ENCODE measurements at regions not wholly inside any gene's neighbourhood (a gene's known extent, or its start where the extent isn't known, plus 50 kb on each side); places are given as distances from the start of the nearest gene placed in this dataset.

GRCh38 chr3:6248528-6248927 is 612.4 kb upstream of the GRM7 start:
- TF ChIP-seq CTCF (IDR thresholded peaks at IDR 0.05): no peak

GRCh38 chr3:6249679-6250078 is 611.2 kb upstream of the GRM7 start:
- no peak for TF ChIP-seq CTCF (IDR thresholded peaks at IDR 0.05)

GRCh38 chr3:6250167-6250566 is 610.7 kb upstream of the GRM7 start:
- no peak for TF ChIP-seq CTCF (IDR thresholded peaks at IDR 0.05)

- no peak for TF ChIP-seq CTCF (IDR thresholded peaks at IDR 0.05)
Observed at GRCh38 chr3:6251612-6252400, 609.1 kb upstream of the GRM7 start.

- no peak for TF ChIP-seq CTCF (IDR thresholded peaks at IDR 0.05)
Observed at GRCh38 chr3:6254490-6254889, 606.4 kb upstream of the GRM7 start.

GRCh38 chr3:6255229-6255628 is 605.7 kb upstream of the GRM7 start:
- TF ChIP-seq CTCF (IDR thresholded peaks at IDR 0.05): no peak

- no peak for TF ChIP-seq CTCF (IDR thresholded peaks at IDR 0.05)
Observed at GRCh38 chr3:6260551-6261191, 600.2 kb upstream of the GRM7 start.
